ENCODE measurements at regions not wholly inside any gene's neighbourhood (a gene's known extent, or its start where the extent isn't known, plus 50 kb on each side); places are given as distances from the start of the nearest gene placed in this dataset.

DNA sequence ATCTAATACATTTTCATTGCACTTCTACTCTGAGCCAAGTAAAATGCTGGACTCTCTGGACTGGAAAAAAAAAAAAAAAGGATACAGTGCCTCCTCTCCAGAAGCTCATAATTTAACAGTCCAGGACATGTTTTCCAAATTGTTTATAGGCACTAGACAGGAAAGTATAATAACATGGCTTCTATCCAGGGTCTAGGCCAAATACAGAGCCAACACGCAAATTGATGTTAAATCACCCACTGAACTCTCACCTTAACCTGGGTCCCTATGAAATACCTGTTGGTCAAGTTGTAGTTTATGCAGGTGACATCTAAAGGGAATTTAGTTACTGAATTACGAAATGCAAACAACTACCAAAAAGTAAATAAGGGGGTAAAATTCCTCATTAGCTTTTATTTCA is 428.7 kb upstream of the LUZP2 start:
- H3K36me3 ChIP-seq (ENCODE audit: control insufficient read depth, insufficient read depth, low read length): no peaks in the 10 kb centered on the region
- CTCF ChIA-PET: no interaction called here
- H3K4me3 ChIP-seq (ENCODE audit: low read depth, low read length): no peak overlapping the region
- TF ChIP-seq, protein P1, sequence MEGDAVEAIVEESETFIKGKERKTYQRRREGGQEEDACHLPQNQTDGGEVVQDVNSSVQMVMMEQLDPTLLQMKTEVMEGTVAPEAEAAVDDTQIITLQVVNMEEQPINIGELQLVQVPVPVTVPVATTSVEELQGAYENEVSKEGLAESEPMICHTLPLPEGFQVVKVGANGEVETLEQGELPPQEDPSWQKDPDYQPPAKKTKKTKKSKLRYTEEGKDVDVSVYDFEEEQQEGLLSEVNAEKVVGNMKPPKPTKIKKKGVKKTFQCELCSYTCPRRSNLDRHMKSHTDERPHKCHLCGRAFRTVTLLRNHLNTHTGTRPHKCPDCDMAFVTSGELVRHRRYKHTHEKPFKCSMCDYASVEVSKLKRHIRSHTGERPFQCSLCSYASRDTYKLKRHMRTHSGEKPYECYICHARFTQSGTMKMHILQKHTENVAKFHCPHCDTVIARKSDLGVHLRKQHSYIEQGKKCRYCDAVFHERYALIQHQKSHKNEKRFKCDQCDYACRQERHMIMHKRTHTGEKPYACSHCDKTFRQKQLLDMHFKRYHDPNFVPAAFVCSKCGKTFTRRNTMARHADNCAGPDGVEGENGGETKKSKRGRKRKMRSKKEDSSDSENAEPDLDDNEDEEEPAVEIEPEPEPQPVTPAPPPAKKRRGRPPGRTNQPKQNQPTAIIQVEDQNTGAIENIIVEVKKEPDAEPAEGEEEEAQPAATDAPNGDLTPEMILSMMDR (IDR thresholded peaks at IDR 0.05; ENCODE audit: insufficient read depth, low read depth, low read length): no peak
- no peaks in the 10 kb centered on the region for H3K27me3 ChIP-seq (ENCODE audit: control insufficient read depth, insufficient read depth, low read length)
- POLR2A ChIA-PET: no interaction called here
- no peak for DNase-seq (ENCODE audit: low read depth)

- no peaks in the 10 kb centered on the region for H3K36me3 ChIP-seq (ENCODE audit: control insufficient read depth, insufficient read depth, low read length)
- ChIA-PET POLR2A (no interaction called here), CTCF (interaction anchor here (0.9 kb wide), 1 partner anchor 12 kb away, joined by 4 read pairs; no protein-coding TSS in a partner anchor)
- TF ChIP-seq, protein P1 (IDR thresholded peaks at IDR 0.05; ENCODE audit: insufficient read depth, low read depth, low read length): no peak
- no peak for DNase-seq (ENCODE audit: low read depth)
- no peaks in the 10 kb centered on the region for H3K27me3 ChIP-seq (ENCODE audit: control insufficient read depth, insufficient read depth, low read length)
- no peak overlapping the region for H3K4me3 ChIP-seq (ENCODE audit: low read depth, low read length)
These were observed 426.4 kb upstream of the LUZP2 start for GRCh38 chr11:24070435-24070834.

DNA sequence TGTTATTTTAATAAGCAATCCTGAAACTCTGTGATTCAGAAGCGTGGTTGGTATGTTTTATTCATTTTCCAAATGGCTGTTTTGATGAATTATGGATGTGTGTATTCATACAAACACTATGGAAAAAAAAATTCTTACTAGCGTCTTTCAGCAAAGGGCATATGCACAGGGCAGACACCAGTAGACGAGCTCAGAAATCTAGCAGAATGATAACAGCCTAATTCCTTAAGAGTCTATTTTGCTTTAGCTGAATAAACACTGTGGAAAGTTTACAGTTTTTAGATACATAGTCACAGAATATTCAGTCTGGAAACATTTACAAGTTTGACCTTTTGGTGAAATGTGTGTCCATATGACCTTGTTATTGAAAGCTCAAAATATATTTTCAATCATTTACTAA is 418.8 kb upstream of the LUZP2 start:
- CTCF ChIA-PET: interaction anchor here (0.7 to 0.8 kb wide), 2 partner anchors 194 to 1081 kb away, joined by 3 read pairs; no protein-coding TSS in a partner anchor
- Histone ChIP-seq H3K36me3 (ENCODE audit: control insufficient read depth, insufficient read depth, low read length) (no peaks in the 10 kb centered on the region), H3K4me3 (ENCODE audit: low read depth, low read length) (no peak overlapping the region), H3K27me3 (ENCODE audit: control insufficient read depth, insufficient read depth, low read length) (no peaks in the 10 kb centered on the region)
- TF ChIP-seq, protein P1 (IDR thresholded peaks at IDR 0.05; ENCODE audit: insufficient read depth, low read depth, low read length): no peak
- POLR2A ChIA-PET: no interaction called here
- no peak for DNase-seq (ENCODE audit: low read depth)

DNA sequence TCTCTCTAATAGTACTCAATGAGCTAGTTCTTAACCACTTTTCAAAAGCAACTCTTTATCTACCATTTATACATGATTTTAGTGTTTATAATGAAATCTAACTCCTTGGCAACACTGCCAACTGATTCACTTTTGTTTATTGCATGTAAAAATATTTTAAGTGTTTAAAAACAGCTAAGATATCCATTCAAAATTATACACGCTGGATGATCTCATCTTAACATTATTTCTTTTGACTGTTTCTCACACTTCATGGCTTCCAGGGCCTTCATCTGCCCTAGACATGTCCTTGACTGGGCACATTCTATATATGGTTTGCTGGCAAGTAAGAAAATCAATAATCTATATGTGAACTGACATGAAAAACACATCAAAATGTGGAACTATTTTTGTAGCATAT is 414.6 kb upstream of the LUZP2 start:
- DNase-seq (ENCODE audit: low read depth): no peak
- POLR2A ChIA-PET: no interaction called here
- no peak overlapping the region for H3K4me3 ChIP-seq (ENCODE audit: low read depth, low read length)
- no peaks in the 10 kb centered on the region for H3K27me3 ChIP-seq (ENCODE audit: control insufficient read depth, insufficient read depth, low read length)
- H3K36me3 ChIP-seq (ENCODE audit: control insufficient read depth, insufficient read depth, low read length): no peaks in the 10 kb centered on the region
- TF ChIP-seq, protein P1 (IDR thresholded peaks at IDR 0.05; ENCODE audit: insufficient read depth, low read depth, low read length): no peak
- CTCF ChIA-PET: no interaction called here

DNA sequence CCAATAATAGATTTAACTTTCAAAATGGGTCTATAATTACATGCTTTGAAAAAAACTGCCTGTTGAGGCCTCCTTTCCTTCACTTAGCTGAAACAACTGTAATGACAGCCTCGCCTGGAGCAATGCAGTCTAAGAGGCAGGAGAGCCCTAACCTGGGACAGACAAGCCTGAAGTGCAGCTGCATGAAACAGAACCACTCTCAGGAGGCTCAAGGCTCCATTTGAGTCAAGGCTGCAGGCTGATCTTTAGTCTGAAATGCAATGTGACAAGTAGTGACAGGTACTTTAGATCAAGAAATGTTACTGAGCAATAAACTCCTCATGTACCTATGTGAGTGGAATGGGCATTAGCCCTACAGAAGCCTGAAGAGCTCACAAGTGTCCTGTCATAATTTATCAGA is 414.0 kb upstream of the LUZP2 start:
- TF ChIP-seq, protein P1 (IDR thresholded peaks at IDR 0.05; ENCODE audit: insufficient read depth, low read depth, low read length): no peak
- H3K27me3 ChIP-seq (ENCODE audit: control insufficient read depth, insufficient read depth, low read length): no peaks in the 10 kb centered on the region
- H3K36me3 ChIP-seq (ENCODE audit: control insufficient read depth, insufficient read depth, low read length): no peaks in the 10 kb centered on the region
- no peak overlapping the region for H3K4me3 ChIP-seq (ENCODE audit: low read depth, low read length)
- ChIA-PET POLR2A (no interaction called here), CTCF (no interaction called here)
- DNase-seq (ENCODE audit: low read depth): no peak
